Dermis blood vessel endothelial cell (primary cell): ENCODE measurements at regions not wholly inside any gene's neighbourhood (a gene's known extent, or its start where the extent isn't known, plus 50 kb on each side); places are given as distances from the start of the nearest gene placed in this dataset.
"Not testable (repeated sequence)": the region's sequence is repeated elsewhere in the genome, so short reads cannot be mapped to it uniquely, and the experiment has no call there.

ENCODE experiments used
- DNase-seq: peaks from one replicate; pipeline ENCODE4 v3.0.0; 2010

GRCh38 chr10:84862551-84862950 lies 534.2 kb downstream of the CCSER2 start:
- no peak for DNase-seq

DNA sequence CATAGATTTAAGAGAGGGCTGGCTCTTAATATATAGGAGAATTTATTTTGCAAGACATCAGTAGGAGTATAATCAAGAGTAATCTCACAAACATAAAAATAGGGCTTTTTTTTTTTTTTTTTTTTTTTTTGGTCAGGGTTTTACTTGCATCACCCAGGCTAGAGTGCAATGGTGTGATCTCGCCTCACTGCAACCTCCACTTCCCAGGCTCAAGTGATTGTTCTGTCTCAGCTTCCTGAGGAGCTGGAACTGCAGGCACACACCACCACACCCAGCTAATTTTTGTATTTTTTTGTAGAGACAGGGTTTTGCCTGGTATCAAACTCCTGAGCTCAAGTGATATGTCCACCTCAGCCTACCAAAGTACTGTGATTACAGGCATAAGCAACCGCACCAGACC lies 535.3 kb downstream of the CCSER2 start:
- no peak for DNase-seq

DNA sequence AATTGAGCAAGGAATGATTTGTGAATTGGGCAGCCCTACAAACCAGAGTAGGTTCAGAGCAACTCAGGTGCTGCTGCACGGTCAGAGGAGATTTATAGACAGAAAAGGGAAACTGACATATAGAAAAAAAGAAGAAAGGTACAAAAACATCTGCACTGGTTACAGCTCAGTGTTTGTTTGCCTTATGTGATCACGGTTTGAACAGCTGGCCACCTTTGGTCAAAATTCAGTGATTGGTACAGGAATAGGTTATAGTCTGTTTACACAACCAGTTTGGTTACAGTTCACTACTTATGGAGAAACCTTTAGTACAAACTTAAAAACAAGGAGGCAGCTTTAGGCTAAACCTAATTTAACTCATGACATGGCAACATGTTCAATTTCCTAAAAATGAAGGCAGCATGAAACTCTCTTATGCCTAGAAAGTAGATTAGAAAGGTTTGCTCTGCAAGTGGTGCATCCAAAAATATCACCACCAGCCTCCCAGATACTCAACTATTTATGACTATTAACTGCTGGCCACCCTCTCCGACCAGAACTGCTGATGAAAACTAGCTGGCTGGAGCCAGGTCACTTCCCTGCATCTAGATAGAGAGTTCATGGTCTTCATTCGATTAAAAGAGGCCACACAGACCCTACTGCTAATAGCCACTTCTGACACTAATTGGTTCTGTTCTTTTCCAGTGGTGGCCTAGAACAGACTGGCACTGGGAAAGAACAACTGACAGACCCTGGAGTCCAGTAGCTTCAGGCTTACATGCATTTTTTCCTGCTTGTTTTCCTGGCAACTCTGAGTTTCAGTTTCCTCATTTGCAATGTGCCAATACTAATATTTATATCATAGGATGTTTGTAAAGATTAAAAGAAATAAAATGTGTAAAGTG lies 548.0 kb downstream of the CCSER2 start:
- no peak for DNase-seq

GRCh38 chr10:84879991-84880390 lies 551.6 kb downstream of the CCSER2 start:
- no peak for DNase-seq

DNA sequence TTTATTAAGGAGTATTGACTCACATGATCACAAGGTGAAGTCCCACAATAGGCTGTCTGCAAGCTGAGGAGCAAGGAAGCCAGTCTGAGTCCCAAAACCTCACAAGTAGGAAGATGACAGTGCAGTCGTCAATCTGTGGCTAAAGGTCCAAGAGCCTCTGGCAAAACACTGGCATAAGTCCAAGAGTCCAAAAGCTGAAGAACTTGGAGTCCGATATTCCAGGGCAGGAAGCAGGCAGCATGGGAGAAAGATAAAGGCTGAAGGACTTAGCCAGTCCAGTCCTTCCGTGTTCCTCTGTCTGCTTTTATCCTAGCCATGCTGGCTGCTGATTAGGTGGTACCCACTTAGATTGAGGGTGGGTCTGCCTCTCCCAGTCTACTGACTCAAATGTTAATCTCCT lies 553.3 kb downstream of the CCSER2 start:
- not testable (repeated sequence) for DNase-seq

GRCh38 chr10:84890706-84891105 lies 562.3 kb downstream of the CCSER2 start:
- DNase-seq, result no peak

DNA sequence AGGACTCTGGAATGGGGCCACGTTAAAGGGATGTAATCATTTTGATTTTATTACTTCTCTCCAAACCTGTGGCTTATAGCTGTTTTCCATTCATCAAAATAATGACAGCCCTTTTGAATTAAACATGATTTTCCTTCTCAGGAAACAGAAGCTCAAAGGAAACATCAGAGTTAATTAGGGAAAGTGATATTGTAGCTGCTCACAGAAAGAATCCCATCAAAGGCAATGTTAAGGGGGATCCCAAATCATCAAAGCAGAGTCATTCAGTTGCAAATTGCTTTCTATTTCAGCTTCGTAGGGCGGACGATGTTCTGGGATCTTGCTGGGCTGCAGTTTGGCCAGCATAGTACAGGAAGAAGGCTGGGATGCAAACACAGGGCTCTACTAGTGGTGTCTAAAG lies 563.2 kb downstream of the CCSER2 start:
- DNase-seq, result no peak

DNA sequence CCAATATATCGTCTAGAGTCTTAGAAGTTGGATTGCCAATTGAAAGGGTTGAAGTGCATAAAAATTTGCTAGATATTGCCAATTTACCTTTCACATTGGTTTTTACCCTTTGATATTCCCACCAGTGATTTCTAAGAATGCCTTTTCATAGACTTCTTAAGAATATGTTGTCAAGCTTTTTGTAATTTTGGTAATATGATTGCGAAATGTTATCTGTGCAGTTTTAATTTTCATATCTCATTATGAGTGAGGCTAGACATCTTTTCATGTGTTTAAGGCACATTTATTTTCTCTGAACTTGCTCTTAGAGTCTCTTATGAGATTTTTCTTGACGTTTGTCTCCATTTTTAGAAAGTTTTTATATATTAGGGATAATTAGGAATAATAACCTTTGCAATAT lies 567.2 kb downstream of the CCSER2 start:
- no peak for DNase-seq

DNA sequence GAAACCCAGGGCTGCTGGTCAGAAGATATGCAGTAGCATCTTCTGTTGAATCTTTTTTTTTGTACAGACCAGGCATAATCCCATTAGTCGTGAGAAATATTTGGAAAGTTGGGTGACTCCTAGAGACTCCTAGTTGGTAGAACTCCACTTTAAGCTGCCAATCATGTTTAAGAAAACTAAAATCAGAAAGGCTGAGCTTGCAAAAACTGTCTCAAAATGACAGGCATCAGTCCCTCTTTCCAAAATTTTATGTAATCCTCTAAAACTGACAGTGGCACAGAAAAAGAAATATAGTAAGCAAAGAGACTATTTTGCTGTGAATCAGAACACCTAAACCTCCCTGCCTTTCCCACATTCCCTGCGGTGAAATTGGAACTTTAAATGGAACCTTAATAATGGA lies 568.5 kb downstream of the CCSER2 start:
- DNase-seq, result no peak

- no peak for DNase-seq
These were observed 570.9 kb downstream of the CCSER2 start for GRCh38 chr10:84899268-84899667.

DNA sequence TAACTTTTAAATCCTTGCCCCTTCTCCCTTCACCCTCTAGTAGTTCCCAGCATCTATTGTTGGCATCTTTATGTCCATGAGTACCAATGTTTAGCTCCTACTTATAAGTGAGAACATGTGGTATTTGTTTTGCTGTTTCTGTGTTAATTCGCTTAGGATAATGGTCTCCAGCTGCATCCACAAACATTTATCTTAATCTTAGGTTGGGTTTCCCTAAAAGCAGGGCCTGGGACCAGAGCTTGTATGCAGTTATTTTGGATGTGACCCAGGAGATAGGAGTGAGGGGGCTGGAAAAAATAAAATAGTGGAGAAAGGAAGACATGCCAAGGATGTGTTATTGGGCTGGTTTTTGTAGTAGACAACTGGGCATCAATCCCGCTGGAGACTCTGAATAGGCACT lies 571.8 kb downstream of the CCSER2 start:
- no peak for DNase-seq

GRCh38 chr10:84901885-84902284 lies 573.5 kb downstream of the CCSER2 start:
- no peak for DNase-seq

- DNase-seq, result no peak
These were observed 574.2 kb downstream of the CCSER2 start for GRCh38 chr10:84902553-84902952.

GRCh38 chr10:84903320-84903719 lies 574.9 kb downstream of the CCSER2 start:
- DNase-seq, result no peak

DNA sequence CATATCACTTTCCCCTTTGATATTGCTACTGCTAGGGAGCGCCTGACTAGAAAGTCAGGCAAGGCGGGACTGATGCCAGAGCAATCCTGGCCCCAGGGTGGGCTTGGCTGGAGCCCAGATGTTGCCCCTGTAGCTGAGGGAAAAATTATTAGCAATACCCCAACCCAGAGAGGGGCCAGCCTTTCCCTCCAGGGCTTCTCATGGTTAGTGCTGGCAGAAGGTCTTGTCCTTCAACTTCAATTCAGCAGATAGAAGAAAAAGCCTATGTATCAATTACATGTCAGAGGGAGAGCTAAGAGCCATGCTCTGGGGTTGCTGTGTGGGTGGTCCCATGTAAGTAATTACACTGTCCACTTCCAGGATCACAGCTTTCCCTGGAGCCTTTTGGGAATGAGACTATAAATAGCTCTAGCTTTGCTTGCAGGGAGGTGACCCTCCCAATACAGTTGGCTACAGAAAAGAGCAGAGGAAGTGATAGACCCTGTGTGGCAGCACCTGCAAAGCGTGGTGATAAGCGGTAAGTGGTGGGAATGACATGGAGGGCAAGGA lies 579.1 kb downstream of the CCSER2 start:
- DNase-seq, result no peak

DNA sequence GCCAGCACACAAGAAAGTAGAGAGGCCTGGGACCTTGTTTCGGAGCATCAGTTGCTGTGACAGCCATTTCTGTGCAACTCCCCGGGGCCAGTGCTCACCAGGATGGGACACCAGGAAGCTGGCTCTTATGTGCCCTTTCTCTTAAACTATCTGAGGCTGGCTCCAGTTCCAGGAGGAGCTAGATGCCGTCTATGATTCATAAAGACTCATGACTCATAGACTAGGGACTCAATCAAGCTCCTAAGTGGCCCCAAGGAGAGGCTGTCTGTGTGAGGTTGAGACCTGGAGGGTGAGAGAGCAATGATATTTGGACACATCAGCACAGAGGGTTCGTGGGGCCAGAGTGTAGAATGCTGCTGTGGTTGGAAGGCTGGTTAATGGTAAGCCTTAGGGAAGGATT lies 580.1 kb downstream of the CCSER2 start:
- DNase-seq, result no peak

- no peak for DNase-seq
These were observed 593.3 kb downstream of the CCSER2 start for GRCh38 chr10:84921701-84922100.

DNA sequence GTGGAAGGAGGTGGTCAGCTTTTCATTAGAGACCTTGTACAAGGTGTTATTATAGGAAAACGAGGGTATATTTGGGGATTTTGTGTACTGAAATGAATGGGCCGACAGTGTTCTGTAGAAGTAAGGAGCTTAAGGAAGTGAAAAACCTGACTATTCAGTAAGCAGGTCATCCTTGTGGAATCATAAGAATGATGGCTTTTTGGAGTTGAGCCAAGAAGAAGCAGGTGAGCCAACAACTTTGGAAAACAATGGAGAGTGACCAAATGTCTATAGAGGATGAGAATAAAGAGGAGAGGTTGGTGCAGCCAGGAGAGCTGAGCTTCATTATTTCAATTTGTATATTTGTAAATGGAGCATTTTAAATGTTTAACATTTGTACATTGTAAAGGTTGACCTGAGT lies 595.7 kb downstream of the CCSER2 start:
- DNase-seq, result no peak

DNA sequence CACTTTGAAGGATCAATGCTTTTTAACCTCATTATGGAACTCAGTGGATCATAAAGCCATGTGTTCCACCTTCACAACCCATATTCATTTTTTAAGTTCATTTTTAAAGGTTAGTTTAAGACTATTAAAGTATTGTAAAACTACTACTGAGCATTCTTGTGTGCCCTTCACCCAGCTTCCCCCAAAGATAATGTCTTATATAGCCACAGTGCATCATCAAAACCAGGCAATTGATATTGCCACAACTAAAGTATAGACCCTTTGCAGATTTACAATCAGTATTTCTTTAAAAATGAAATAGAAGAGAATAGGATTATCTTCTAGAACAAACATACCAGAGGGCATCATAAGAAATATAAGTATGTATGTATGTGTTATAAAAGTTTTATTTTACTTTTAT lies 597.1 kb downstream of the CCSER2 start:
- DNase-seq, result no peak

DNA sequence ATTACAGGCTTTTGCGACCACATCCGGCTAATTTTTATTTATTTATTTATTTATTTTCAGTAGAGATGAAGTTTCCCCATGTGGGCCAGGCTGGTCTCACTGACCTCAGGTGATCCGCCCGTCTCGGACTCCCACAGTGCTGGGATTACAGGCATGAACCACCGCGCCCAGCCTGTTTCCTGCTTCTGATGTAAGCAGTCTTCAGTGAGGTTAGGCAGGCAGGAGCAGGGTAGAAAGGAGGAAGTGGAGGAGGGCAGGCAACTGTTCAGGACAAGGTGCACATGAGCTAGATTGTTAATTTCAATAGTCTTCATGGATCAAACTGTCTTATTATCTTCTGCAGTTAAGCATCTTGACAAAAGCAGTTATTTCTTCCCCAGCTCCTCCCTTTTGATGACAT lies 605.0 kb downstream of the CCSER2 start:
- no peak for DNase-seq

DNA sequence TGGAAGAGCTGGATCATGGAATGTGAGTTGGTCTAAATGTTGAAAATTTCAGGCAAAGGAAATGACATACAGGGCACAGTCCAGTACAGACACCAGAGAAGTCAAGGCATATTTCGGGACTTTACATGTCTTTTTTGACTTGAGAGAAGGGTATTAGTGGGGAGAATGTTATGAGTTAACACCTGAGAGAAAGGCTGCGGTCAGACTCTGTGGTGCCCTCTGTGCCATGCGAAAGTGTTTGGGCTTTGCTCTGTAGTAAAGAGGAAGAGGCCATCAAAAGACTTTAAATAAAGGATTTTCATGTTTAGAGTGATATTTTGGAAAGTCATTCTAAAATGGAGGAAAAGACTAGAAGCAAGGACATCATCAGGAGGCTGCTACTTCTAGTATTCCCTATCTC lies 607.4 kb downstream of the CCSER2 start:
- no peak for DNase-seq

GRCh38 chr10:84938117-84938905 lies 609.9 kb downstream of the CCSER2 start:
- no peak for DNase-seq

GRCh38 chr10:84943541-84943940 lies 615.2 kb downstream of the CCSER2 start:
- DNase-seq, result no peak

DNA sequence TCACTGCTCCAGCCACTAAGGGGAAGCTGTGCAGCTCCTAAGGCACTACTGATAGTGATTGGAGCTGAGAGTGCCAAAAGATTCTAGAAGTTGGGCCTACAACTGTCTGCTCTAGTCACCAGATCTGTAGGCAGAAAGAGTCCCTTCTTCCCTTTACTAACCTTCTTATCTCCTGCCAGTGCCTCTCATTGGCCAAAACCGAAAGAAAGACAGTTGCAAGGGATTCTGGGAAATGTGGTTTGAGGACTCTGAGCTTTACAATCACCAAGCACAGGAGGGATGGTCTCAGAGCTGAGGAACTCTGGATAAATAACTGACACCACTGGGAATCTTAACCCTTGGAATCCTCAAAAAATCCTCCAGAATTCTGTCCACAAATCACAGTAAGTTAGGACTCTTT lies 615.8 kb downstream of the CCSER2 start:
- no peak for DNase-seq
